ENCODE measurements at regions not wholly inside any gene's neighbourhood (a gene's known extent, or its start where the extent isn't known, plus 50 kb on each side); places are given as distances from the start of the nearest gene placed in this dataset.

GRCh38 chr9:126240835-126241234, 85.8 kb upstream of the MVB12B start:
- DNase-seq (ENCODE audit: low read depth in 2 of 2): no peak

GRCh38 chr9:126248680-126249079, 77.9 kb upstream of the MVB12B start:
- DNase-seq (ENCODE audit: low read depth in 2 of 2): no peak

GRCh38 chr9:126261584-126262356, 64.9 kb upstream of the MVB12B start:
- DNase-seq (ENCODE audit: low read depth in 2 of 2): no peak

GRCh38 chr9:126262738-126263137, 63.9 kb upstream of the MVB12B start:
- DNase-seq (ENCODE audit: low read depth in 2 of 2): no peak

GRCh38 chr9:126270556-126270955, 56.1 kb upstream of the MVB12B start:
- no peak for DNase-seq (ENCODE audit: low read depth in 2 of 2)

GRCh38 chr9:126275386-126276001, 51.1 kb upstream of the MVB12B start:
- no peak for DNase-seq (ENCODE audit: low read depth in 2 of 2)

GRCh38 chr9:126276056-126276728, 50.4 kb upstream of the MVB12B start:
- DNase-seq (ENCODE audit: low read depth in 2 of 2): no peak
